WERI-Rb-1 (cell line): ENCODE measurements at regions not wholly inside any gene's neighbourhood (a gene's known extent, or its start where the extent isn't known, plus 50 kb on each side); places are given as distances from the start of the nearest gene placed in this dataset.
A peak's percentile ranks its signal among the peaks of the same experiment; 100 is the strongest.

Source experiments
- DNase-seq: peaks from one replicate; pipeline ENCODE4 v3.0.0-alpha.2; 2020
- H3K27ac ChIP-seq: fragments of 250-450 bp; sonication (Bioruptor Pico); 2 replicates; pipeline ENCODE4 v1.5.1; 2020; ENCODE audit warnings: mild to moderate bottlenecking, moderate library complexity
- H3K27me3 ChIP-seq: fragments of 250-450 bp; sonication (Bioruptor Pico); 2 replicates; pipeline ENCODE4 v1.5.1; 2021; ENCODE audit warnings: mild to moderate bottlenecking, low read depth, moderate library complexity; ENCODE audit not compliant: insufficient read depth, severe bottlenecking
- H3K36me3 ChIP-seq: fragments of 250-450 bp; sonication (Bioruptor Pico); 2 replicates; pipeline ENCODE4 v1.5.1; 2020; ENCODE audit warnings: mild to moderate bottlenecking, moderate library complexity
- H3K4me3 ChIP-seq: 2 replicates; pipeline ENCODE4 v1.5.1; 2011; ENCODE audit warnings: low read depth, mild to moderate bottlenecking, control low read depth, low read length
- H3K9me3 ChIP-seq: fragments of 250-450 bp; sonication (Bioruptor Pico); 2 replicates; pipeline ENCODE4 v1.5.1; 2021; ENCODE audit warnings: mild to moderate bottlenecking, moderate library complexity; ENCODE audit not compliant: severe bottlenecking
- TF ChIP-seq, protein P1 (sequence below): IDR thresholded peaks from 2 replicates; pipeline ENCODE4 v1.5.1; 2011; ENCODE audit warnings: low read depth, mild to moderate bottlenecking, control low read depth, inconsistent platforms, low read length

DNA sequence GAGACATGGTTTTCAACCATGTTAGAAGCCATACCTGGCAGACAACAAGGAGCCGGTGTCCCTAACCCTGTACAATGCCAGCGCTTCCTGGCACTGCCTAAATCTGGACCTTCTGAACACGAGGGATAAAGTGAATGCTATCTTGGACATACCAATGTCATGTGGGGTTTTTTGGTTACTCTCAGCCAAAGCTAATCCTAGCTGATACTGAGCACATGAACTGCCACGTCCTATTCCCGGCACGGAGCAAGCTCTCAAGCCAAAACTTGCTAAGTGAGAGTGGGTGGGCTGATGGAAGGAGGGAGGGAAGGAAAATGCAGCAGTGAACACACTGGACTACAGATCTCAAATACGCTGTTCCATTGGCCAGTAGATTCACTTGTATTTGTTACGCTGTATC is 226.1 kb downstream of the BCOR start:
- H3K9me3 ChIP-seq: no peaks in the 10 kb centered on the region

DNA sequence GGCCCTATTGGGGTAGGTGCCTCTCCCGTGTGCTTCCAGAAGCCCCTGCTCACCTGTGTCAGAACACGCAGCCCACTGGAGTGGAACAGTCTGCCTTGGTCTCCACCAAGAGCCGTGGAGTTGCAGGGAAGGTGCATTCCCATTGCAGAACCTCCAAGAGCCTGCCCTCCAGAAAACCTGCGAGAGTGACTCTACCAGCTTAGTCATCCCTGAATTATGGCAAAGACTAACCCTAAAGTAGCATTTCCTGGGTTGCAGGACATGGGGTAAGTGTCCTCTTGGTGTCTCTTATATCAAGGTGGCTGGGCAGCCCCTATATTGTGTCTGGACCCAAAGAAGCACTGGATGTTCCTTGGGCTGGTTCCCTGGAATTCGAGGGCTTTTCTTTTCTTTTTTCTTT is 224.6 kb downstream of the BCOR start:
- Histone ChIP-seq H3K4me3 (no peak overlapping the region), H3K27me3 (no peaks in the 10 kb centered on the region), H3K27ac (no peak overlapping the region), H3K36me3 (no peaks in the 10 kb centered on the region), H3K9me3 (no peaks in the 10 kb centered on the region)
- TF ChIP-seq, protein P1, sequence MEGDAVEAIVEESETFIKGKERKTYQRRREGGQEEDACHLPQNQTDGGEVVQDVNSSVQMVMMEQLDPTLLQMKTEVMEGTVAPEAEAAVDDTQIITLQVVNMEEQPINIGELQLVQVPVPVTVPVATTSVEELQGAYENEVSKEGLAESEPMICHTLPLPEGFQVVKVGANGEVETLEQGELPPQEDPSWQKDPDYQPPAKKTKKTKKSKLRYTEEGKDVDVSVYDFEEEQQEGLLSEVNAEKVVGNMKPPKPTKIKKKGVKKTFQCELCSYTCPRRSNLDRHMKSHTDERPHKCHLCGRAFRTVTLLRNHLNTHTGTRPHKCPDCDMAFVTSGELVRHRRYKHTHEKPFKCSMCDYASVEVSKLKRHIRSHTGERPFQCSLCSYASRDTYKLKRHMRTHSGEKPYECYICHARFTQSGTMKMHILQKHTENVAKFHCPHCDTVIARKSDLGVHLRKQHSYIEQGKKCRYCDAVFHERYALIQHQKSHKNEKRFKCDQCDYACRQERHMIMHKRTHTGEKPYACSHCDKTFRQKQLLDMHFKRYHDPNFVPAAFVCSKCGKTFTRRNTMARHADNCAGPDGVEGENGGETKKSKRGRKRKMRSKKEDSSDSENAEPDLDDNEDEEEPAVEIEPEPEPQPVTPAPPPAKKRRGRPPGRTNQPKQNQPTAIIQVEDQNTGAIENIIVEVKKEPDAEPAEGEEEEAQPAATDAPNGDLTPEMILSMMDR: no peak
- DNase-seq: no peak

More for the DNA sequence above, 226.1 kb downstream of the BCOR start:
- Histone ChIP-seq H3K27me3 (no peaks in the 10 kb centered on the region), H3K36me3 (no peaks in the 10 kb centered on the region), H3K27ac (no peak overlapping the region), H3K4me3 (no peak overlapping the region)
- no peak for DNase-seq
- TF ChIP-seq, protein P1: no peak

DNA sequence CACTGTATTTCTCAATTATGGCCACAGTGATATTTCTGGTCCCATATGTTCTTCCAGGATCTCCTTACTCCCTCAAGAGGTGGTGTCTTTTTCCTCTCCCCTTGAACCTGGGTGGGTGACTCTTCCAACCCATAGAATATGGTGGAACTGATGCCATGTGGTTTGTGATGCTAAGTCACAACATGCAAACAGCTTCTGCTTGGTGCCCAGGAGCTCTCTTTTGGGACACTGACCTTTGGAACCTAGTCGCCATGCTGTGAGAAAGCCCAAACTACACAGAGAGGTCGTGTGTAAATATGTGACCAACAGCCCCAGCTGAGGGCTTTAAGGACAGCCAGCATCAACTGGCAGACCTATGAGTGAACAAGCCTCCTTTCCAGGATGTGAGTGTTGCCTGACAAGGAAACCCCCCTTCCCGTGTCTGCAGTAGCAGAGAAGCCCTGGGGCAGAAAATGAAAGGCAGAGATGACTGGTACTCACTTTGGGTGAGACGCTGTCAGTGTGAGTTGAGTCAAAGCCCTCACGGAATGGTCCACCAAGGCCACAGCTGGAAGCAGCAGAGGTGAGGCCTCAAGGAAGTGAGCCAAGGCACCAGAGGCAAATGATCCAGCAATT is 223.4 kb downstream of the BCOR start:
- no peak overlapping the region for H3K4me3 ChIP-seq
- no peak overlapping the region for H3K27ac ChIP-seq
- no peaks in the 10 kb centered on the region for H3K36me3 ChIP-seq
- DNase-seq: no peak
- no peaks in the 10 kb centered on the region for H3K27me3 ChIP-seq
- TF ChIP-seq, protein P1: no peak
- no peaks in the 10 kb centered on the region for H3K9me3 ChIP-seq

DNA sequence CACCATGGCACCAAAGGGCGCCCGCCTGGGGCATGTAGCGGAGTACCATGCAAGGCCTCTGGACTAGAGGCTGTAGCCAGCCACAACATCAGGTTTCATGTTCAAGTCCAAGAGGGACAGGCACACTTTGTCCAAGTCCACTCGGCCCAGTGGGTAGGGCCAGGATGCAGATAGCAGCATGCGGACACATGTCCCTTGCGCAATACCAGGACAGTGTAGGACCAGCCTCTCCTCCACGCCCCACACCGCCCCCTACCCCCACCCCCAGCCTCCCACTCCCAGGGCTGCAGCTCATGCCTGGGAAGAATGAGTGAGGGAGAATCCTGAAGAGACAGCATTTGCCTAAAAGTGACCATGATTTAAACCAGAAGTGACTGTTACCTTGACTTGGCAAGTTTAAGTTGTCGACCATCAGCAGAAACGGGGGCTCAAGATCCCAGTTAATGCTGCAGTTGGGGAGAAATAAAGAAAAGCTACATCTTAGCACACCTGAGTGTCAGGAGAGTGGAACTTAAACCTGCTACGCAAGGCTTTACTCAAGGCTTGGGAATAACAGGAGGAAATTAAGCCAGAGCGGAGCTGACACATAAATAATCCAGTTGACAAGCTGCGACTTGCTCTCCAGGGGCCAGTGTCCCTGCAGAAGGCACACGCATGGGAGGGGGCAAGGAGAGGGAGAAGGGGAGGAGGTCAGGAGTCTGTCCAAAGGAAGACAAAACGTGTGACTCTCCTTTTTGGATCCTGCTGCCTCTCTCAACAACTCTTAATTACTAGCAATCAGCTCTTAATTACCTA is 221.7 kb downstream of the BCOR start:
- Histone ChIP-seq H3K27ac (peak overlapping the region; percentile 77), H3K9me3 (no peaks in the 10 kb centered on the region), H3K4me3 (no peak overlapping the region), H3K27me3 (no peaks in the 10 kb centered on the region), H3K36me3 (no peaks in the 10 kb centered on the region)
- DNase-seq: peak; percentile 82
- TF ChIP-seq, protein P1: no peak

DNA sequence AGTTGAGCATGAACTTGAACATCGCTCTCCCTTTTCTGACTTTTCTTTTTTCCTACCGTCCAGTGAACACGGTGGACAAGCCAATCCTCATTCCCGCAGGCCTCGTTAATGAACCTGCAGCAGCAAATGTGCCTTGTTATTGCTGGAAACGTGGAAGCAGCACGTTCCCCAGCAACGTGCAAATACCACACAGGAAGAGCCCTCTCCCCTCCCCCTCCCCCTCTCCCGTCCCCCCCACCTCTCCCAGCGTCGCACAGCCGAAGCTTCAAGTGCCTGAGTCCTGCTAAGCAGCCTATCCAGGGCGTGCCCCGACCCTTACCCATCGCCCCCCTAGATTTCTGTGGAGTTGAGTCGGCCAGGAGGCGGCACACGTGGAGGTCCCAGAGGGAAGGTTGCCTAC is 219.9 kb downstream of the BCOR start:
- Histone ChIP-seq H3K27me3 (no peaks in the 10 kb centered on the region), H3K9me3 (peaks cover 2% of the 10 kb centered on the region), H3K27ac (no peak overlapping the region), H3K4me3 (no peak overlapping the region), H3K36me3 (no peaks in the 10 kb centered on the region)
- no peak for DNase-seq
- TF ChIP-seq, protein P1: no peak
